ENCODE measurements at regions not wholly inside any gene's neighbourhood (a gene's known extent, or its start where the extent isn't known, plus 50 kb on each side); places are given as distances from the start of the nearest gene placed in this dataset.

DNA sequence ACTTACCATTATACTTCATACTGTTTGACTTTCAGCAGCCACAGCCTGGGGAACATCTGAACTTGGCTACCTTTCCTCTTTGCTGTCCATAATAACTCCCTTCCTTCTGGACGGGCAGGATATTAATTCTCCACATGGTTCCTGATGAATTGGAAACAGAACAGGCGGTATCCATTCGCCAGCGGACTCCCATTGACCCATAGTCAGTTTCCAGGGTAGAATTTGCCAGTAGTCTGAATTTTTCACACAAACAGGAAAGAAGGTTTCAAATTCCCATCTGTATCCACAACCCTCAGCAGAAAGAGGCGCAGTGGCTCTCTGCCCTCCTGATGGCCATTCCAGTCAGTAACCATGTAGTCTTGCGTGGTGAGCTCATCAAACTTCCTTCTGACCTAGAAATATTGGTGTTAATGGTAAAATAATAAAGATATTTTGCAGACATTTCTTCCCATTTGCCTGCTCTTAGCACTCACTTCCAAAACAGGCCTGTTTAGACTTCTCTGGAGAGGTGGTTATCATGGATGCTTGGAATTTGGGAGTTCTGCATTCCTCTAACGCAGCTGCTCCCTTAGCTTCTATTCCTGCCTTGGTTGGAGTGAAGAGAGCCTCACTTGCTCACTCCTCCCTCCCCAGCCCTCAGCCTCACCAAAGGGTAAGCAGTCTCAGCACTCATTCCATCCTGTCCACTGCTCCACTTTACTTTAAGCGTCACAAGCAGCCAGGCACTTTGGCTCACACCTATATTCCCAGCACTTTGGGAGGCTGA lies 75.0 kb upstream of the OXGR1 start:
- TF ChIP-seq, protein P1, sequence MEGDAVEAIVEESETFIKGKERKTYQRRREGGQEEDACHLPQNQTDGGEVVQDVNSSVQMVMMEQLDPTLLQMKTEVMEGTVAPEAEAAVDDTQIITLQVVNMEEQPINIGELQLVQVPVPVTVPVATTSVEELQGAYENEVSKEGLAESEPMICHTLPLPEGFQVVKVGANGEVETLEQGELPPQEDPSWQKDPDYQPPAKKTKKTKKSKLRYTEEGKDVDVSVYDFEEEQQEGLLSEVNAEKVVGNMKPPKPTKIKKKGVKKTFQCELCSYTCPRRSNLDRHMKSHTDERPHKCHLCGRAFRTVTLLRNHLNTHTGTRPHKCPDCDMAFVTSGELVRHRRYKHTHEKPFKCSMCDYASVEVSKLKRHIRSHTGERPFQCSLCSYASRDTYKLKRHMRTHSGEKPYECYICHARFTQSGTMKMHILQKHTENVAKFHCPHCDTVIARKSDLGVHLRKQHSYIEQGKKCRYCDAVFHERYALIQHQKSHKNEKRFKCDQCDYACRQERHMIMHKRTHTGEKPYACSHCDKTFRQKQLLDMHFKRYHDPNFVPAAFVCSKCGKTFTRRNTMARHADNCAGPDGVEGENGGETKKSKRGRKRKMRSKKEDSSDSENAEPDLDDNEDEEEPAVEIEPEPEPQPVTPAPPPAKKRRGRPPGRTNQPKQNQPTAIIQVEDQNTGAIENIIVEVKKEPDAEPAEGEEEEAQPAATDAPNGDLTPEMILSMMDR (IDR thresholded peaks at IDR 0.05; ENCODE audit: insufficient read depth, low read length, poor library complexity, severe bottlenecking), result no peak
- H3K36me3 ChIP-seq (ENCODE audit: control insufficient read depth, insufficient read depth, low read length), result no peaks in the 10 kb centered on the region

DNA sequence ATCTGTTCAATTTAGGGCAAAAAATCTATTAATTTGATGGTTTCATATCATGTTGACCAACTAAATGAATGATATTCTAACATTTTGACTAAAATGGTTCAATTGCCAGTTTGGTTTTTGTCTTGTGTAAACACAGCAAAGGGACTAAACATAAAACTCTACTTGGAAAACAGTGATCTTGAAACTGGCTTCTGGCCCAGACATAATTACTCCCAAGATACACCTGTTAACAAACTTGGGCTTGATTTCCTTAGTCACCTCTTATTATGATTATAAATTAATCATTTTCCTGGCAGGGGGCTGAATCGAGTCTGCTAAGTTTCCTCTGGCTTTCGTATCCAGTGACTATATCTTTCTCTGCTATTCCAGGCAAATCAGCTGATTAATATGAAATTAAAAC lies 78.0 kb upstream of the OXGR1 start:
- DNase-seq (ENCODE audit: low read depth), result no peak
- Histone ChIP-seq H3K4me3 (ENCODE audit: low read depth, low read length) (no peak overlapping the region), H3K36me3 (ENCODE audit: control insufficient read depth, insufficient read depth, low read length) (no peaks in the 10 kb centered on the region), H3K27me3 (ENCODE audit: control insufficient read depth, insufficient read depth, low read length) (no peaks in the 10 kb centered on the region)
- TF ChIP-seq, protein P1 (IDR thresholded peaks at IDR 0.05; ENCODE audit: insufficient read depth, low read length, poor library complexity, severe bottlenecking), result no peak

More for the DNA sequence above, 75.0 kb upstream of the OXGR1 start:
- no peak for DNase-seq (ENCODE audit: low read depth)
- Histone ChIP-seq H3K27me3 (ENCODE audit: control insufficient read depth, insufficient read depth, low read length) (no peaks in the 10 kb centered on the region), H3K4me3 (ENCODE audit: low read depth, low read length) (no peak overlapping the region)

DNA sequence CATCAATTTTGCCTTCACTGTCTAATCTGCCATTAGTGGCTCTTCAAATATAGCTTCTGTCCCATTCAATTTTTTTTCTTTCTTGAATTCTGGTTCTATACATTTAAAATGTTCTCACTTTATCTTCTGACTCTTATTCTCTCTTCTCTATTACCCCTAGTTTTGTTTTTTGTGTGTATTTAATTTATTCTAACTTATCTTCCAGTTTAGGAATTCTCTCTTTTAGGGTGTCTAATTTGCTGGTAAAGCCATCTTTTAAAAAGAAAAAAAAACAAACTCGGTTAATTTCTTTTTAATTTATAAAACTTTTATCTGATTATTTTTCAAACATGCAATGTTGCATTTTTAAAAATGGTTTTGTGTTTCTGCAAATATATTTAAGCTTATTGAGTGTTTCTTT lies 80.3 kb upstream of the OXGR1 start:
- no peak for DNase-seq (ENCODE audit: low read depth)
- Histone ChIP-seq H3K36me3 (ENCODE audit: control insufficient read depth, insufficient read depth, low read length) (no peaks in the 10 kb centered on the region), H3K4me3 (ENCODE audit: low read depth, low read length) (no peak overlapping the region), H3K27me3 (ENCODE audit: control insufficient read depth, insufficient read depth, low read length) (no peaks in the 10 kb centered on the region)
- TF ChIP-seq, protein P1 (IDR thresholded peaks at IDR 0.05; ENCODE audit: insufficient read depth, low read length, poor library complexity, severe bottlenecking), result no peak

DNA sequence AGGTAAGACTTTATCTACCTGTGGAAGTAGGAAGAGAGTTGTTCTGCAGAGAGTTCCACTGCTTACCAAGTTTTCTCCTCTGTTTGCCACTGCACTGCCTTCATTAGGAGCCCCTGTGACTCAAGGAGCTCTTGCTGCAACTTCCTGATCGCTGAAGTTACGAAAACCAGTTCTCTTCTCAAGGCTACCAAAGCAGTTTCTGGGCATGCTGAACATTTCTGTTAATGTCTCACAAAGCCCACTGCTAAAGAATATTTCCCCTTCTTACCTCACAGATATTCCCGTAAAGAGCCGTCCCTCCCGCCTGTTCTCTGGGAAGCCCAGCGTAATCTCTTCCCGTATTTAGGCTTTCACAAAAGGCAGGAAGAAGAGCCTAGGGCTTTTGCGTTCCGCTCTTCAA lies 82.6 kb upstream of the OXGR1 start:
- no peak overlapping the region for H3K4me3 ChIP-seq (ENCODE audit: low read depth, low read length)
- DNase-seq (ENCODE audit: low read depth), result no peak
- H3K27me3 ChIP-seq (ENCODE audit: control insufficient read depth, insufficient read depth, low read length), result no peaks in the 10 kb centered on the region
- TF ChIP-seq, protein P1 (IDR thresholded peaks at IDR 0.05; ENCODE audit: insufficient read depth, low read length, poor library complexity, severe bottlenecking), result no peak
- no peaks in the 10 kb centered on the region for H3K36me3 ChIP-seq (ENCODE audit: control insufficient read depth, insufficient read depth, low read length)

DNA sequence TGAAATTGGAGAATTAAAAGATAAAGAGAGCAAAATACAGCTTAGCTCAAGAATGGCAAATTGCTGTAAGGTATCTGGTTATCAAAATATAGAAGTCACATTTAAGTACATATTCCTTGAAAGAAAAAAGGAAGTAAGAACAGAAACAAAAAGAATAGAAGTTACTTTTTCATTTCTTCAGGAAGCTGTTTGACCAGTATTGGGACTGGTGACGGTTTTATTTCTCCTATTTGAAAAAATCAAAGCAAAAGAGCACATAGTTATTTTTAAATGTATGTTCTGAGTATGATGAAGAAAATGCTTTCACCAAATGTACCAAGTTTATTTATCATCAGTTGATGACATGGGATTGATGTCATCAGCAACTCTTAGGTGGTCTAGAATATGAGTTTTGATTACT lies 83.1 kb upstream of the OXGR1 start:
- no peak for DNase-seq (ENCODE audit: low read depth)
- Histone ChIP-seq H3K4me3 (ENCODE audit: low read depth, low read length) (no peak overlapping the region), H3K36me3 (ENCODE audit: control insufficient read depth, insufficient read depth, low read length) (no peaks in the 10 kb centered on the region), H3K27me3 (ENCODE audit: control insufficient read depth, insufficient read depth, low read length) (no peaks in the 10 kb centered on the region)
- TF ChIP-seq, protein P1 (IDR thresholded peaks at IDR 0.05; ENCODE audit: insufficient read depth, low read length, poor library complexity, severe bottlenecking), result no peak

DNA sequence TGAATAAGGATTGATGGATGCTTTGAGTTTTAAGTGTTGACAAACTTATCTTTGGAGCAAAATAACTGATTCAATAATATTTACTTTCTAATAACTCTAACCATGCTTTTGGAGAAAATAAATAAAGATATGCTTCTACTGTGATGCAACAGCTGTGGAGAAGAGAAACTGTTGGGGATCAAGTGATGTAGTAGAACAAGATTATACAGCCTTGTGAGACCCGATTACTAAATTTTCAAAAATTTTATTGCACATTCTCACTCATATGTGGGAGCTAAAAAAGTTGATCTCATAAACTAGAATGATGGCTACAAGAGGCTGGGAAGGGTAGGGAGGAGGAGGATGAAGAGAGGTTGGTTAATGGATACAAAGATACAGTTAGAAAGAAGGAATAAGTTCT lies 85.5 kb upstream of the OXGR1 start:
- DNase-seq (ENCODE audit: low read depth), result no peak
- TF ChIP-seq, protein P1 (IDR thresholded peaks at IDR 0.05; ENCODE audit: insufficient read depth, low read length, poor library complexity, severe bottlenecking), result no peak
- Histone ChIP-seq H3K4me3 (ENCODE audit: low read depth, low read length) (no peak overlapping the region), H3K27me3 (ENCODE audit: control insufficient read depth, insufficient read depth, low read length) (no peaks in the 10 kb centered on the region), H3K36me3 (ENCODE audit: control insufficient read depth, insufficient read depth, low read length) (no peaks in the 10 kb centered on the region)
